Astrocyte of the cerebellum (primary cell): ENCODE measurements at regions not wholly inside any gene's neighbourhood (a gene's known extent, or its start where the extent isn't known, plus 50 kb on each side); places are given as distances from the start of the nearest gene placed in this dataset.

Experiments used
- DNase-seq: peaks from one replicate; pipeline ENCODE4 v3.0.0-alpha.2; 2011; ENCODE audit warnings: low read depth
- H3K4me3 ChIP-seq: 2 replicates; pipeline ENCODE4 v1.5.1; 2011; ENCODE audit warnings: mild to moderate bottlenecking, low read depth, low read length, moderate library complexity
- CTCF ChIP-seq: IDR thresholded peaks from 2 replicates; pipeline ENCODE4 v1.5.1; 2012; ENCODE audit warnings: low read length, low read depth, moderate library complexity, mild to moderate bottlenecking; ENCODE audit errors: missing control alignments
- in situ Hi-C: cut with HindIII; loops from 2 replicates; pipeline ENCODE4 v1.10.0; 2017; ENCODE audit warnings: low sequenced_read_pairs

GRCh38 chr13:74675972-74676371 lies 541.8 kb upstream of the KLF12 start:
- no peak overlapping the region for H3K4me3 ChIP-seq
- DNase-seq = no peak
- no peak for TF ChIP-seq CTCF
- in situ Hi-C loops = no loop called here

GRCh38 chr13:74675182-74675581 lies 541.0 kb upstream of the KLF12 start:
- no peak for DNase-seq
- no peak overlapping the region for H3K4me3 ChIP-seq
- no peak for TF ChIP-seq CTCF
- in situ Hi-C loops = no loop called here

GRCh38 chr13:74674720-74675119 lies 540.5 kb upstream of the KLF12 start:
- in situ Hi-C loops = no loop called here
- DNase-seq = no peak
- TF ChIP-seq CTCF = no peak
- no peak overlapping the region for H3K4me3 ChIP-seq

GRCh38 chr13:74669149-74669548 lies 534.9 kb upstream of the KLF12 start:
- no peak for DNase-seq
- no peak for TF ChIP-seq CTCF
- H3K4me3 ChIP-seq = no peak overlapping the region
- in situ Hi-C loops = no loop called here

GRCh38 chr13:74667656-74668203 lies 533.5 kb upstream of the KLF12 start:
- no peak for TF ChIP-seq CTCF
- no peak overlapping the region for H3K4me3 ChIP-seq
- in situ Hi-C loops = no loop called here
- no peak for DNase-seq

GRCh38 chr13:74662905-74663304 lies 528.7 kb upstream of the KLF12 start:
- H3K4me3 ChIP-seq = no peak overlapping the region
- in situ Hi-C loops = no loop called here
- TF ChIP-seq CTCF = no peak
- DNase-seq = no peak

GRCh38 chr13:74661851-74662250 lies 527.6 kb upstream of the KLF12 start:
- in situ Hi-C loops = no loop called here
- TF ChIP-seq CTCF = no peak
- no peak overlapping the region for H3K4me3 ChIP-seq
- no peak for DNase-seq
